Fibroblast of lung (primary cell): ENCODE measurements at regions not wholly inside any gene's neighbourhood (a gene's known extent, or its start where the extent isn't known, plus 50 kb on each side); places are given as distances from the start of the nearest gene placed in this dataset.

Source experiments
- EZH2 ChIP-seq: IDR thresholded peaks from 2 replicates; pipeline ENCODE4 v1.5.1; 2012; ENCODE audit warnings: low read length, control low read depth, mild to moderate bottlenecking; ENCODE audit errors: missing control alignments
- TF ChIP-seq, protein P1 (sequence below), 2 donors: IDR thresholded peaks in 1 of 2; conservative IDR thresholded peaks in 1 of 2; 1 replicate in 1 of 2; 2 replicates in 1 of 2; pipeline ENCODE4 v1.5.1; 2011 to 2012; ENCODE audit warnings: low read length in 2 of 2, control low read depth in 1 of 2, inconsistent platforms in 1 of 2, low read depth in 1 of 2, mild to moderate bottlenecking in 1 of 2

DNA sequence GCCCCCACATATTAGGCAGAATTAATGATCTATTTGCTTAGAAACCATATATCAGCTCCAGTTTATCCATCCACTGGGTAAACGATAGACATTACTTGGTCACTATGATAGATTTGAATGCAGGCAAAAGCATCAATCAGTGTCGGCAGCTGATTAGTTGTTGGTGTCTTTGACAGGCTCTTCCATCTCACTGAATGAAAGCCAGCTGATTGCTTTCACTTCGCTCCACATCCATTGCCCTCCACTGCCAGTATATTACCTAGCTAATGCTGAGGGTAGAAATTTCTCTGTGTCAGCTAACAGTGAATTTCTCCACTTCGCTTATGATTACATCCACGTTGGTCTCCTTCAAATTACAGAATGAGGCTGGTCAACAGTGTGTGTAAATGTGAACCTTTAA is 821.3 kb upstream of the TYRP1 start:
- TF ChIP-seq, protein P1, sequence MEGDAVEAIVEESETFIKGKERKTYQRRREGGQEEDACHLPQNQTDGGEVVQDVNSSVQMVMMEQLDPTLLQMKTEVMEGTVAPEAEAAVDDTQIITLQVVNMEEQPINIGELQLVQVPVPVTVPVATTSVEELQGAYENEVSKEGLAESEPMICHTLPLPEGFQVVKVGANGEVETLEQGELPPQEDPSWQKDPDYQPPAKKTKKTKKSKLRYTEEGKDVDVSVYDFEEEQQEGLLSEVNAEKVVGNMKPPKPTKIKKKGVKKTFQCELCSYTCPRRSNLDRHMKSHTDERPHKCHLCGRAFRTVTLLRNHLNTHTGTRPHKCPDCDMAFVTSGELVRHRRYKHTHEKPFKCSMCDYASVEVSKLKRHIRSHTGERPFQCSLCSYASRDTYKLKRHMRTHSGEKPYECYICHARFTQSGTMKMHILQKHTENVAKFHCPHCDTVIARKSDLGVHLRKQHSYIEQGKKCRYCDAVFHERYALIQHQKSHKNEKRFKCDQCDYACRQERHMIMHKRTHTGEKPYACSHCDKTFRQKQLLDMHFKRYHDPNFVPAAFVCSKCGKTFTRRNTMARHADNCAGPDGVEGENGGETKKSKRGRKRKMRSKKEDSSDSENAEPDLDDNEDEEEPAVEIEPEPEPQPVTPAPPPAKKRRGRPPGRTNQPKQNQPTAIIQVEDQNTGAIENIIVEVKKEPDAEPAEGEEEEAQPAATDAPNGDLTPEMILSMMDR (conservative IDR thresholded peaks at IDR 0.05 in 1 of 2, IDR thresholded peaks at IDR 0.05 in 1 of 2; ENCODE audit: low read depth in 1 of 2, low read length in 2 of 2), result no peak
- TF ChIP-seq EZH2, result no peak
